ENCODE measurements at regions not wholly inside any gene's neighbourhood (a gene's known extent, or its start where the extent isn't known, plus 50 kb on each side); places are given as distances from the start of the nearest gene placed in this dataset.

GRCh38 chr7:46776790-46777189 is 805.1 kb downstream of the TNS3 start:
- TF ChIP-seq CTCF (IDR thresholded peaks at IDR 0.05; ENCODE audit: extremely low read depth, missing control alignments) = no peak
- no peak for DNase-seq (ENCODE audit: low spot score)

GRCh38 chr7:46775776-46776175 is 806.1 kb downstream of the TNS3 start:
- TF ChIP-seq CTCF (IDR thresholded peaks at IDR 0.05; ENCODE audit: extremely low read depth, missing control alignments) = no peak
- no peak for DNase-seq (ENCODE audit: low spot score)

- no peak for TF ChIP-seq CTCF (IDR thresholded peaks at IDR 0.05; ENCODE audit: extremely low read depth, missing control alignments)
Measured at GRCh38 chr7:46775020-46775419, 806.9 kb downstream of the TNS3 start.

GRCh38 chr7:46774515-46774914 is 807.4 kb downstream of the TNS3 start:
- TF ChIP-seq CTCF (IDR thresholded peaks at IDR 0.05; ENCODE audit: extremely low read depth, missing control alignments) = no peak
- DNase-seq (ENCODE audit: low spot score) = no peak

More at GRCh38 chr7:46775020-46775419, 806.9 kb downstream of the TNS3 start:
- DNase-seq (ENCODE audit: low spot score) = no peak

- no peak for TF ChIP-seq CTCF (IDR thresholded peaks at IDR 0.05; ENCODE audit: extremely low read depth, missing control alignments)
- no peak for DNase-seq (ENCODE audit: low spot score)
Measured at GRCh38 chr7:46772776-46773175, 809.1 kb downstream of the TNS3 start.

GRCh38 chr7:46767071-46767470 is 814.8 kb downstream of the TNS3 start:
- no peak for DNase-seq (ENCODE audit: low spot score)
- TF ChIP-seq CTCF (IDR thresholded peaks at IDR 0.05; ENCODE audit: extremely low read depth, missing control alignments) = no peak

- no peak for DNase-seq (ENCODE audit: low spot score)
- TF ChIP-seq CTCF (IDR thresholded peaks at IDR 0.05; ENCODE audit: extremely low read depth, missing control alignments) = no peak
Measured at GRCh38 chr7:46764100-46764936, 817.6 kb downstream of the TNS3 start.
